Neural cell (in vitro differentiated cells): ENCODE measurements at regions not wholly inside any gene's neighbourhood (a gene's known extent, or its start where the extent isn't known, plus 50 kb on each side); places are given as distances from the start of the nearest gene placed in this dataset.

Source experiments
- H2AFZ ChIP-seq: fragments of 200-600, 300-800 bp; sonication (generic), shearing (Covaris generic); 2 replicates; pipeline ENCODE4 v1.6.0; 2014; ENCODE audit warnings: low read depth, mild to moderate bottlenecking, antibody characterized with exemption, low read length, moderate library complexity
- H3F3A ChIP-seq: fragments of 200-600 bp; shearing (Covaris generic); 2 replicates; pipeline ENCODE4 v1.6.1; 2016; ENCODE audit warnings: mild to moderate bottlenecking, moderate library complexity, mixed read lengths, antibody characterized with exemption, low read length; ENCODE audit not compliant: insufficient read depth, poor library complexity, severe bottlenecking
- H3K27ac ChIP-seq: fragments of 200-600, 300-800 bp; sonication (generic), shearing (Covaris generic); 2 replicates; pipeline ENCODE4 v1.5.1; 2014; ENCODE audit warnings: mild to moderate bottlenecking, low read length, moderate library complexity
- H3K27me3 ChIP-seq: fragments of 300-800, 200-600 bp; sonication (generic), shearing (Covaris generic); 2 replicates; pipeline ENCODE4 v1.6.0; 2014; ENCODE audit warnings: mild to moderate bottlenecking, low read depth, low read length, moderate library complexity; ENCODE audit not compliant: insufficient read depth
- H3K36me3 ChIP-seq: fragments of 300-800, 200-600 bp; sonication (generic), shearing (Covaris generic); 2 replicates; pipeline ENCODE4 v1.5.1; 2014; ENCODE audit warnings: mild to moderate bottlenecking, antibody characterized with exemption, low read length, moderate library complexity; ENCODE audit not compliant: insufficient read depth
- H3K4me2 ChIP-seq: fragments of 300-800, 200-600 bp; sonication (generic), shearing (Covaris generic); 2 replicates; pipeline ENCODE4 v1.6.0; 2014; ENCODE audit warnings: mild to moderate bottlenecking, low read length
- H3K4me3 ChIP-seq: fragments of 300-800, 200-600 bp; sonication (generic), shearing (Covaris generic); 2 replicates; pipeline ENCODE4 v1.5.1; 2014; ENCODE audit warnings: mild to moderate bottlenecking, low read length, moderate library complexity
- H3K79me2 ChIP-seq: fragments of 200-600 bp; shearing (Covaris generic); replicated peaks from 2 replicates; pipeline ENCODE4 v1.6.0; 2014; ENCODE audit warnings: mild to moderate bottlenecking, low read length, moderate library complexity; ENCODE audit not compliant: insufficient read depth
- H3K9ac ChIP-seq: fragments of 300-800, 200-600 bp; sonication (generic), shearing (Covaris generic); 2 replicates; pipeline ENCODE4 v1.6.1; 2016; ENCODE audit warnings: mild to moderate bottlenecking, low read length, mixed read lengths
- H3K9me2 ChIP-seq: fragments of 200-600 bp; shearing (Covaris generic); 2 replicates; pipeline ENCODE4 v1.6.1; 2016; ENCODE audit warnings: mild to moderate bottlenecking, low read length, mixed read lengths; ENCODE audit not compliant: insufficient read depth
- H3K9me3 ChIP-seq: fragments of 200-600, 300-800 bp; sonication (generic), shearing (Covaris generic); 2 replicates; pipeline ENCODE4 v1.6.1; 2016; ENCODE audit warnings: mild to moderate bottlenecking, mixed run types, low read length, moderate library complexity, mixed read lengths
- H4K20me1 ChIP-seq: fragments of 200-600 bp; shearing (Covaris generic); 2 replicates; pipeline ENCODE4 v1.6.1; 2016; ENCODE audit warnings: mild to moderate bottlenecking, mixed run types; ENCODE audit not compliant: insufficient read depth
- EP300 ChIP-seq: fragments of 450-650 bp; conservative IDR thresholded peaks from 2 replicates; pipeline ENCODE4 v1.6.1; 2014; ENCODE audit warnings: antibody characterized with exemption, mild to moderate bottlenecking, moderate library complexity; ENCODE audit not compliant: poor library complexity, severe bottlenecking
- EZH2 ChIP-seq: fragments of 200-600, 300-800 bp; shearing (Covaris generic), sonication (generic); IDR thresholded peaks from 2 replicates; pipeline ENCODE4 v1.6.1; 2014; ENCODE audit warnings: antibody characterized with exemption, low read length, borderline replicate concordance, mild to moderate bottlenecking; ENCODE audit not compliant: insufficient read depth, poor library complexity, severe bottlenecking
- MXI1 ChIP-seq: fragments of 450-650 bp; conservative IDR thresholded peaks from 2 replicates; pipeline ENCODE4 v1.6.1; 2014; ENCODE audit warnings: antibody characterized with exemption, mild to moderate bottlenecking; ENCODE audit not compliant: poor library complexity, severe bottlenecking
- POLR2AphosphoS5 ChIP-seq: IDR thresholded peaks from 2 replicates; pipeline ENCODE4 v1.6.1; 2012
- RAD21 ChIP-seq: fragments of 450-650 bp; conservative IDR thresholded peaks from 2 replicates; pipeline ENCODE4 v1.6.1; 2014; ENCODE audit warnings: antibody characterized with exemption, mild to moderate bottlenecking, moderate library complexity
- SMC3 ChIP-seq: fragments of 450-650 bp; conservative IDR thresholded peaks from 2 replicates; pipeline ENCODE4 v1.6.1; 2014; ENCODE audit warnings: antibody characterized with exemption, mild to moderate bottlenecking, moderate library complexity; ENCODE audit not compliant: poor library complexity
- TAF1 ChIP-seq: IDR thresholded peaks from 2 replicates; pipeline ENCODE4 v1.6.1; 2012; ENCODE audit warnings: low read depth
- TF ChIP-seq, protein P1 (sequence below): IDR thresholded peaks from 2 replicates; pipeline ENCODE4 v1.6.1; 2012; ENCODE audit warnings: borderline replicate concordance
- TF ChIP-seq, protein P2 (sequence below): fragments of 450-650 bp; IDR thresholded peaks from 2 replicates; pipeline ENCODE4 v1.5.1; 2014; ENCODE audit warnings: antibody characterized with exemption, mild to moderate bottlenecking, moderate library complexity; ENCODE audit not compliant: poor library complexity, severe bottlenecking

DNA sequence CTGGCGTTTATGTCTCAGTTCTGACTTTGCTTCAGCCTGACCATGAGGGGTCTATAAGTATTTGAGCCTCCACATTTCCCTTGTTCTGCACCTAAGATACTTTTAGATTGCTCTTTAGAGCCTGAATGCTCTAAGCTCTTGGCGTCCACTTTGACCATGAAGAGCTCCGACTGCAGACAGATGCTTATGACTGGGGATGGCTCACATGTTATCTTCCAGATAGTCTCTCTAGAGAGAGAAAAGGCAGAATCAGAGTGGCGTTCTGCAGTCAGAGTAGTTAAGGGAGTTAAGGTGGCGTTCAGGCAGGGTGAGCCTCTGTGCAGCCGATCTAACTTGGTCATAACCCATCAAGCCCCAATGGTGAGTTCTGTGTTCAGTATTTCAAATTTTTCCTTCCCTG is 487.9 kb upstream of the NR2F2 start:
- Histone ChIP-seq H3K79me2 (no peaks in the 10 kb centered on the region), H3K9me3 (no peaks in the 10 kb centered on the region), H3K36me3 (no peaks in the 10 kb centered on the region), H3F3A (no peaks in the 10 kb centered on the region), H3K4me3 (no peak overlapping the region), H2AFZ (no peak overlapping the region), H3K9ac (no peak overlapping the region), H3K9me2 (no peaks in the 10 kb centered on the region), H3K27ac (no peak overlapping the region), H3K4me2 (no peak overlapping the region), H3K27me3 (no peaks in the 10 kb centered on the region), H4K20me1 (no peaks in the 10 kb centered on the region)
- TF ChIP-seq, protein P1, sequence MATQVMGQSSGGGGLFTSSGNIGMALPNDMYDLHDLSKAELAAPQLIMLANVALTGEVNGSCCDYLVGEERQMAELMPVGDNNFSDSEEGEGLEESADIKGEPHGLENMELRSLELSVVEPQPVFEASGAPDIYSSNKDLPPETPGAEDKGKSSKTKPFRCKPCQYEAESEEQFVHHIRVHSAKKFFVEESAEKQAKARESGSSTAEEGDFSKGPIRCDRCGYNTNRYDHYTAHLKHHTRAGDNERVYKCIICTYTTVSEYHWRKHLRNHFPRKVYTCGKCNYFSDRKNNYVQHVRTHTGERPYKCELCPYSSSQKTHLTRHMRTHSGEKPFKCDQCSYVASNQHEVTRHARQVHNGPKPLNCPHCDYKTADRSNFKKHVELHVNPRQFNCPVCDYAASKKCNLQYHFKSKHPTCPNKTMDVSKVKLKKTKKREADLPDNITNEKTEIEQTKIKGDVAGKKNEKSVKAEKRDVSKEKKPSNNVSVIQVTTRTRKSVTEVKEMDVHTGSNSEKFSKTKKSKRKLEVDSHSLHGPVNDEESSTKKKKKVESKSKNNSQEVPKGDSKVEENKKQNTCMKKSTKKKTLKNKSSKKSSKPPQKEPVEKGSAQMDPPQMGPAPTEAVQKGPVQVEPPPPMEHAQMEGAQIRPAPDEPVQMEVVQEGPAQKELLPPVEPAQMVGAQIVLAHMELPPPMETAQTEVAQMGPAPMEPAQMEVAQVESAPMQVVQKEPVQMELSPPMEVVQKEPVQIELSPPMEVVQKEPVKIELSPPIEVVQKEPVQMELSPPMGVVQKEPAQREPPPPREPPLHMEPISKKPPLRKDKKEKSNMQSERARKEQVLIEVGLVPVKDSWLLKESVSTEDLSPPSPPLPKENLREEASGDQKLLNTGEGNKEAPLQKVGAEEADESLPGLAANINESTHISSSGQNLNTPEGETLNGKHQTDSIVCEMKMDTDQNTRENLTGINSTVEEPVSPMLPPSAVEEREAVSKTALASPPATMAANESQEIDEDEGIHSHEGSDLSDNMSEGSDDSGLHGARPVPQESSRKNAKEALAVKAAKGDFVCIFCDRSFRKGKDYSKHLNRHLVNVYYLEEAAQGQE, result no peak
- TF ChIP-seq EP300, result no peak
- no peak for TF ChIP-seq SMC3
- no peak for TF ChIP-seq POLR2AphosphoS5
- TF ChIP-seq, protein P2, sequence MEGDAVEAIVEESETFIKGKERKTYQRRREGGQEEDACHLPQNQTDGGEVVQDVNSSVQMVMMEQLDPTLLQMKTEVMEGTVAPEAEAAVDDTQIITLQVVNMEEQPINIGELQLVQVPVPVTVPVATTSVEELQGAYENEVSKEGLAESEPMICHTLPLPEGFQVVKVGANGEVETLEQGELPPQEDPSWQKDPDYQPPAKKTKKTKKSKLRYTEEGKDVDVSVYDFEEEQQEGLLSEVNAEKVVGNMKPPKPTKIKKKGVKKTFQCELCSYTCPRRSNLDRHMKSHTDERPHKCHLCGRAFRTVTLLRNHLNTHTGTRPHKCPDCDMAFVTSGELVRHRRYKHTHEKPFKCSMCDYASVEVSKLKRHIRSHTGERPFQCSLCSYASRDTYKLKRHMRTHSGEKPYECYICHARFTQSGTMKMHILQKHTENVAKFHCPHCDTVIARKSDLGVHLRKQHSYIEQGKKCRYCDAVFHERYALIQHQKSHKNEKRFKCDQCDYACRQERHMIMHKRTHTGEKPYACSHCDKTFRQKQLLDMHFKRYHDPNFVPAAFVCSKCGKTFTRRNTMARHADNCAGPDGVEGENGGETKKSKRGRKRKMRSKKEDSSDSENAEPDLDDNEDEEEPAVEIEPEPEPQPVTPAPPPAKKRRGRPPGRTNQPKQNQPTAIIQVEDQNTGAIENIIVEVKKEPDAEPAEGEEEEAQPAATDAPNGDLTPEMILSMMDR, result no peak
- TF ChIP-seq MXI1, result no peak
- no peak for TF ChIP-seq TAF1
- TF ChIP-seq EZH2, result no peak
- no peak for TF ChIP-seq RAD21

DNA sequence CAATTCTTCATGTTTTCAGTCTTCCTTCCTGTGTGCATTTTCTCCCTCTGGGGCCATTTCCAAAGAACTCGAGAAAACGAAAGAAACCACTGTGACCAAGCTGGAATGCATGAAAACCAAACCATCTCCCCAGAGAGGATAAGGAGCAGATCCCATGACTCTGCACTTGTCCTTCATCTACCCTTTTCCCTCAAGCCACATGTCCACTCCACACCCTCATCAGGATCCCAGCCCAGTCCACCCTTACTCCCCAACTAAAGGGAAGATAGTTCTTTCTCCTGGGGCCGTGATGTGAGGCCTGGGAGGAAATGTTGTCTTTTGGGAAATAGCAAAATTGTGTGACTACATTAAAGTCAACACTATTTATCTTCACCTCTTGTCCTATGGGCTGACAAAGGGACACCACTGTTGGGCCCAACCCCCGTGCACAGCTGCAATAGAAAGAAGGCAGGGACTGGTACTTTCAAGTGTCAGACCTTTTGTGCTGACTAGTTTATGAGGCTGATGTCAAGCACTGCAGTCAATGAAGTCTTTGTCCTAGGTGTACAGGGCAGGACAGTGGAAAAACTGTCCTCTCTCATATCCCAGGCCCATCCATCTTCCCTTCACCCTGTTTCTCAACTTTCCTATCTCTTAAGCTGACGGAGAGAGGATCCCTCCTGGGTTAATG is 487.1 kb upstream of the NR2F2 start:
- H3K4me2 ChIP-seq, result no peak overlapping the region
- no peaks in the 10 kb centered on the region for H3K9me2 ChIP-seq
- H3K27ac ChIP-seq, result no peak overlapping the region

More for the DNA sequence above, 487.1 kb upstream of the NR2F2 start:
- Histone ChIP-seq H2AFZ (no peak overlapping the region), H4K20me1 (no peaks in the 10 kb centered on the region), H3K4me3 (no peak overlapping the region), H3K27me3 (no peaks in the 10 kb centered on the region), H3F3A (no peaks in the 10 kb centered on the region), H3K9ac (no peak overlapping the region), H3K79me2 (no peaks in the 10 kb centered on the region), H3K36me3 (no peaks in the 10 kb centered on the region), H3K9me3 (no peaks in the 10 kb centered on the region)
- TF ChIP-seq, protein P2, result no peak
- TF ChIP-seq POLR2AphosphoS5, result no peak
- TF ChIP-seq, protein P1, result no peak
- no peak for TF ChIP-seq TAF1
- no peak for TF ChIP-seq EP300
- TF ChIP-seq SMC3, result no peak
- no peak for TF ChIP-seq EZH2
- no peak for TF ChIP-seq RAD21
- TF ChIP-seq MXI1, result no peak
